Heart left ventricle (tissue), 16 donors: ENCODE measurements at regions not wholly inside any gene's neighbourhood (a gene's known extent, or its start where the extent isn't known, plus 50 kb on each side); places are given as distances from the start of the nearest gene placed in this dataset.

ENCODE experiments used
- ATAC-seq, 4 donors: fragments of 200-7000 bp; cut with Tn5 transposase; one replicate each; pipeline ENCODE4 v1.9.1; 2020 to 2022; ENCODE audit warnings: moderate library complexity in 4 of 4, mild to moderate bottlenecking in 3 of 4, moderate number of reproducible peaks in 1 of 4
- DNase-seq, 5 donors: peaks; one replicate each; pipeline ENCODE4 v3.0.0-alpha.2; 2020
- H3K27ac ChIP-seq, 12 donors: fragments of 200-600 bp; sonication (generic) in 4 of 12; one replicate each; pipeline versions ENCODE4 v1.5.0 to v1.8.0; 2016 to 2022; ENCODE audit warnings: mild to moderate bottlenecking in 2 of 12
- H3K27me3 ChIP-seq, 9 donors: fragments of 200-600 bp; sonication (generic) in 2 of 9; one replicate each; pipeline versions ENCODE4 v1.5.1 to v1.8.0; 2016 to 2022; ENCODE audit warnings: mild to moderate bottlenecking in 3 of 9
- H3K36me3 ChIP-seq, 9 donors: fragments of 200-600 bp; sonication (generic) in 2 of 9; one replicate each; pipeline versions ENCODE4 v1.5.0 to v1.8.0; 2018 to 2022; ENCODE audit warnings: mild to moderate bottlenecking in 2 of 9
- H3K4me1 ChIP-seq, 12 donors: fragments of 200-600 bp; sonication (generic) in 4 of 12; one replicate each; pipeline versions ENCODE4 v1.5.0 to v1.8.0; 2016 to 2022; ENCODE audit warnings: mild to moderate bottlenecking in 3 of 12
- H3K4me3 ChIP-seq, 12 donors: fragments of 200-600 bp; sonication (generic) in 4 of 12; one replicate each; pipeline versions ENCODE4 v1.5.0 to v1.8.0; 2017 to 2022; ENCODE audit warnings: mild to moderate bottlenecking in 9 of 12, moderate library complexity in 4 of 12
- H3K9me3 ChIP-seq, 12 donors: fragments of 200-600 bp; sonication (generic) in 4 of 12; one replicate each; pipeline versions ENCODE4 v1.5.0 to v1.8.0; 2016 to 2022; ENCODE audit warnings: mild to moderate bottlenecking in 1 of 12
- CTCF ChIP-seq, 12 donors: fragments of 200-600 bp; sonication (generic) in 4 of 12; IDR thresholded peaks; one replicate each; pipeline versions ENCODE4 v1.5.0 to v1.8.0; 2018 to 2022; ENCODE audit warnings: antibody characterized with exemption in 12 of 12, mild to moderate bottlenecking in 5 of 12
- POLR2A ChIP-seq, 2 donors: fragments of 450-650 bp; IDR thresholded peaks; one replicate each; pipeline ENCODE4 v1.6.1; 2017; ENCODE audit warnings: antibody characterized with exemption in 2 of 2, mild to moderate bottlenecking in 2 of 2, moderate library complexity in 2 of 2
- WGBS, 4 donors: extraction: QIAGEN DNeasy Blood & Tissue Kit in 2 of 4; methylation state at CpG; one replicate each; pipeline versions ENCODE4 v1.1.5 to v1.1.7; 2013 to 2018; 5-methylcytosine and 5-hydroxymethylcytosine counted together
- intact Hi-C, 10 donors: fragments of 100-400 bp; cut with DNase I; formaldehyde crosslinking; loops; one replicate each; pipeline versions ENCODE4 v1.11.1 to v1.14.2; 2022
- donor health status: ischemic (EF 13 %, LVEDD 7.1; RV severe dilation, severe dysfunction).
- donor health status: healthy with polysubstance abuse.
- donor health status: DM: no; HTN: yes; CAD: no.
- donor health status: DM: no; HTN: no; CAD: no.
- donor health status: ischemic (EF 25% LVEDD 6.9; RV normal size, moderate dysfunction).
- donor health status: ischemic (EF 25% LVEDD 5.7; RV mildly dilated, moderate dysfunction).
- donor health status: healthy.
- donor health status: DM: yes; HTN: yes; CAD: no.
- donor health status: ischemic (EF 35%, LVEDD 5.7; RV mildly dilated, moderate dysfunction).
- donor health status: nonischemic (EF 11% LVEDD 7.7; RV severe dilation, severe dysfunction).
- donor health status: DM: yes; HTN: yes; CAD: no.
- donor health status: PGD.
- donor health status: ischemic (EF 29% LVEDD 5.4; RV normal size, mild dysfunction).
- donor health status: nonischemic (EF 23%, LVEDD 6.1; RV moderate dilation, normal function).

GRCh38 chr2:210873631-210874030 is 317.2 kb downstream of the CPS1 start:
- H3K4me1 ChIP-seq, result no peaks in the 10 kb centered on the region

GRCh38 chr2:210884227-210884626 is 327.8 kb downstream of the CPS1 start:
- intact Hi-C loops, result no loop called here
- no peak for TF ChIP-seq CTCF (IDR thresholded peaks at IDR 0.05)
- no peak for TF ChIP-seq POLR2A (IDR thresholded peaks at IDR 0.05)
- H3K36me3 ChIP-seq, result no peaks in the 10 kb centered on the region
- ATAC-seq, result no peak
- H3K4me3 ChIP-seq, result no peak overlapping the region
- DNase-seq, result no peak
- H3K27me3 ChIP-seq, result no peaks in the 10 kb centered on the region
- no peaks in the 10 kb centered on the region for H3K4me1 ChIP-seq
- WGBS, 4 donors, result 64 to 92% (median 70%) methylated on average over 1 of the region's 1 CpG
- H3K27ac ChIP-seq, result no peak overlapping the region
- peaks cover 0 to 6% (median 0%) of the 10 kb centered on the region in 12 donors for H3K9me3 ChIP-seq

More at GRCh38 chr2:210873631-210874030, 317.2 kb downstream of the CPS1 start:
- no peak overlapping the region for H3K27ac ChIP-seq
- DNase-seq (no peak), ATAC-seq (no peak)
- H3K36me3 ChIP-seq, result no peaks in the 10 kb centered on the region
- TF ChIP-seq CTCF (IDR thresholded peaks at IDR 0.05), result no peak
- no peak overlapping the region for H3K4me3 ChIP-seq
- intact Hi-C loops, result no loop called here
- H3K9me3 ChIP-seq, result no peaks in the 10 kb centered on the region
- WGBS, 4 donors, result 54 to 71% (median 58%) methylated on average over 1 of the region's 1 CpG
- no peaks in the 10 kb centered on the region for H3K27me3 ChIP-seq

GRCh38 chr2:210888035-210888434 is 331.6 kb downstream of the CPS1 start:
- no peak for ATAC-seq
- Histone ChIP-seq H3K9me3 (peaks cover 0 to 23% (median under 1%) of the 10 kb centered on the region in 12 donors), H3K4me1 (no peaks in the 10 kb centered on the region), H3K4me3 (no peak overlapping the region), H3K27me3 (no peaks in the 10 kb centered on the region), H3K27ac (no peak overlapping the region), H3K36me3 (no peaks in the 10 kb centered on the region)
- WGBS, 4 donors, result 78 to 89% (median 86%) methylated on average over 4 to 6 of the region's 6 CpGs
- TF ChIP-seq CTCF (IDR thresholded peaks at IDR 0.05) (no peak), POLR2A (IDR thresholded peaks at IDR 0.05) (no peak)
- intact Hi-C loops, result no loop called here
- no peak for DNase-seq

GRCh38 chr2:210895132-210895531 is 338.7 kb downstream of the CPS1 start:
- intact Hi-C loops, result no loop called here
- H3K27me3 ChIP-seq, result no peaks in the 10 kb centered on the region
- DNase-seq (no peak), ATAC-seq (no peak)
- TF ChIP-seq POLR2A (IDR thresholded peaks at IDR 0.05) (no peak), CTCF (IDR thresholded peaks at IDR 0.05) (no peak)
- H3K4me3 ChIP-seq, result no peak overlapping the region
- no peaks in the 10 kb centered on the region for H3K36me3 ChIP-seq
- 76 to 87% (median 81%) methylated on average over 5 of the region's 5 CpGs for WGBS, 4 donors
- no peak overlapping the region for H3K27ac ChIP-seq
- H3K9me3 ChIP-seq, result peaks cover 0 to 21% (median under 1%) of the 10 kb centered on the region in 12 donors
- no peaks in the 10 kb centered on the region for H3K4me1 ChIP-seq
